Heart left ventricle (tissue), 16 donors: ENCODE measurements at regions not wholly inside any gene's neighbourhood (a gene's known extent, or its start where the extent isn't known, plus 50 kb on each side); places are given as distances from the start of the nearest gene placed in this dataset.

ENCODE experiments used
- ATAC-seq, 4 donors: fragments of 200-7000 bp; cut with Tn5 transposase; one replicate each; pipeline ENCODE4 v1.9.1; 2020 to 2022; ENCODE audit warnings: moderate library complexity in 4 of 4, mild to moderate bottlenecking in 3 of 4, moderate number of reproducible peaks in 1 of 4
- DNase-seq, 5 donors: peaks; one replicate each; pipeline ENCODE4 v3.0.0-alpha.2; 2020
- H3K27ac ChIP-seq, 12 donors: fragments of 200-600 bp; sonication (generic) in 4 of 12; one replicate each; pipeline versions ENCODE4 v1.5.0 to v1.8.0; 2016 to 2022; ENCODE audit warnings: mild to moderate bottlenecking in 2 of 12
- H3K27me3 ChIP-seq, 9 donors: fragments of 200-600 bp; sonication (generic) in 2 of 9; one replicate each; pipeline versions ENCODE4 v1.5.1 to v1.8.0; 2016 to 2022; ENCODE audit warnings: mild to moderate bottlenecking in 3 of 9
- H3K36me3 ChIP-seq, 9 donors: fragments of 200-600 bp; sonication (generic) in 2 of 9; one replicate each; pipeline versions ENCODE4 v1.5.0 to v1.8.0; 2018 to 2022; ENCODE audit warnings: mild to moderate bottlenecking in 2 of 9
- H3K4me1 ChIP-seq, 12 donors: fragments of 200-600 bp; sonication (generic) in 4 of 12; one replicate each; pipeline versions ENCODE4 v1.5.0 to v1.8.0; 2016 to 2022; ENCODE audit warnings: mild to moderate bottlenecking in 3 of 12
- H3K4me3 ChIP-seq, 12 donors: fragments of 200-600 bp; sonication (generic) in 4 of 12; one replicate each; pipeline versions ENCODE4 v1.5.0 to v1.8.0; 2017 to 2022; ENCODE audit warnings: mild to moderate bottlenecking in 9 of 12, moderate library complexity in 4 of 12
- H3K9me3 ChIP-seq, 12 donors: fragments of 200-600 bp; sonication (generic) in 4 of 12; one replicate each; pipeline versions ENCODE4 v1.5.0 to v1.8.0; 2016 to 2022; ENCODE audit warnings: mild to moderate bottlenecking in 1 of 12
- POLR2A ChIP-seq, 2 donors: fragments of 450-650 bp; IDR thresholded peaks; one replicate each; pipeline ENCODE4 v1.6.1; 2017; ENCODE audit warnings: antibody characterized with exemption in 2 of 2, mild to moderate bottlenecking in 2 of 2, moderate library complexity in 2 of 2
- WGBS, 4 donors: extraction: QIAGEN DNeasy Blood & Tissue Kit in 2 of 4; methylation state at CpG; one replicate each; pipeline versions ENCODE4 v1.1.5 to v1.1.7; 2013 to 2018; 5-methylcytosine and 5-hydroxymethylcytosine counted together
- intact Hi-C, 10 donors: fragments of 100-400 bp; cut with DNase I; formaldehyde crosslinking; loops; one replicate each; pipeline versions ENCODE4 v1.11.1 to v1.14.2; 2022
- TF ChIP-seq, protein P1 (sequence below), 12 donors: fragments of 200-600 bp; sonication (generic) in 4 of 12; IDR thresholded peaks; one replicate each; pipeline versions ENCODE4 v1.5.0 to v1.8.0; 2018 to 2022; ENCODE audit warnings: antibody characterized with exemption in 12 of 12, mild to moderate bottlenecking in 5 of 12
- donor health status: ischemic (EF 13 %, LVEDD 7.1; RV severe dilation, severe dysfunction).
- donor health status: healthy with polysubstance abuse.
- donor health status: DM: no; HTN: yes; CAD: no.
- donor health status: DM: no; HTN: no; CAD: no.
- donor health status: ischemic (EF 25% LVEDD 6.9; RV normal size, moderate dysfunction).
- donor health status: ischemic (EF 25% LVEDD 5.7; RV mildly dilated, moderate dysfunction).
- donor health status: healthy.
- donor health status: DM: yes; HTN: yes; CAD: no.
- donor health status: ischemic (EF 35%, LVEDD 5.7; RV mildly dilated, moderate dysfunction).
- donor health status: nonischemic (EF 11% LVEDD 7.7; RV severe dilation, severe dysfunction).
- donor health status: DM: yes; HTN: yes; CAD: no.
- donor health status: PGD.
- donor health status: ischemic (EF 29% LVEDD 5.4; RV normal size, mild dysfunction).
- donor health status: nonischemic (EF 23%, LVEDD 6.1; RV moderate dilation, normal function).

GRCh38 chr4:20615486-20616260 lies 84.6 kb upstream of the PACRGL start:
- ATAC-seq, result no peak
- Histone ChIP-seq H3K27ac (no peak overlapping the region), H3K36me3 (peaks cover 0 to 29% (median 0%) of the 10 kb centered on the region in 9 donors), H3K4me3 (no peak overlapping the region), H3K27me3 (no peaks in the 10 kb centered on the region), H3K9me3 (no peaks in the 10 kb centered on the region), H3K4me1 (peaks cover 0 to 17% (median 0%) of the 10 kb centered on the region in 12 donors)
- intact Hi-C loops, result no loop called here
- no peak for TF ChIP-seq POLR2A (IDR thresholded peaks at IDR 0.05)
- TF ChIP-seq, protein P1, sequence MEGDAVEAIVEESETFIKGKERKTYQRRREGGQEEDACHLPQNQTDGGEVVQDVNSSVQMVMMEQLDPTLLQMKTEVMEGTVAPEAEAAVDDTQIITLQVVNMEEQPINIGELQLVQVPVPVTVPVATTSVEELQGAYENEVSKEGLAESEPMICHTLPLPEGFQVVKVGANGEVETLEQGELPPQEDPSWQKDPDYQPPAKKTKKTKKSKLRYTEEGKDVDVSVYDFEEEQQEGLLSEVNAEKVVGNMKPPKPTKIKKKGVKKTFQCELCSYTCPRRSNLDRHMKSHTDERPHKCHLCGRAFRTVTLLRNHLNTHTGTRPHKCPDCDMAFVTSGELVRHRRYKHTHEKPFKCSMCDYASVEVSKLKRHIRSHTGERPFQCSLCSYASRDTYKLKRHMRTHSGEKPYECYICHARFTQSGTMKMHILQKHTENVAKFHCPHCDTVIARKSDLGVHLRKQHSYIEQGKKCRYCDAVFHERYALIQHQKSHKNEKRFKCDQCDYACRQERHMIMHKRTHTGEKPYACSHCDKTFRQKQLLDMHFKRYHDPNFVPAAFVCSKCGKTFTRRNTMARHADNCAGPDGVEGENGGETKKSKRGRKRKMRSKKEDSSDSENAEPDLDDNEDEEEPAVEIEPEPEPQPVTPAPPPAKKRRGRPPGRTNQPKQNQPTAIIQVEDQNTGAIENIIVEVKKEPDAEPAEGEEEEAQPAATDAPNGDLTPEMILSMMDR (IDR thresholded peaks at IDR 0.05), result no peak
- WGBS, 4 donors, result 77 to 82% (median 80%) methylated on average over 7 of the region's 7 CpGs
- no peak for DNase-seq

DNA sequence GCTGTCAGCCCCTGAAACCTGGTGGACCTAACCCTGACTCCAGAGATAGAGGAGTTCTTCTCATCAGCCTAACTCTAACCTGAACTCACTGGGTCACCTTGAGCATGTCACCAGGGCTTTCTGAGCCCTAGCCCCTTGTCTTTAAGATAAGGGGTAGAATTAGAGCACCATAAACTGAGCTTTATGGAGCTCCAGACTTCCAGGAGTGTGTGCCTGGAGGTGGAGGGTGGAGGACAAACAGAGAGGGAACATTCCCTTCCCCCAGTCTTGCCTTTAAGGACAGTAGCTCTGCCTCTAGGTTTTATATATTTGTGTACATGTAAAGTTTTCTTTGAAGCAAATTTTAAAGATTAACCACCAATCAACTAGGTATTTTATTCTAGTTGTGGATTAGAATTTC lies 83.9 kb upstream of the PACRGL start:
- TF ChIP-seq, protein P1 (IDR thresholded peaks at IDR 0.05), result no peak
- no peak for TF ChIP-seq POLR2A (IDR thresholded peaks at IDR 0.05)
- no peak for ATAC-seq
- DNase-seq, result no peak
- no peak overlapping the region for H3K27ac ChIP-seq
- H3K27me3 ChIP-seq, result no peaks in the 10 kb centered on the region
- peaks cover 0 to 23% (median 0%) of the 10 kb centered on the region in 12 donors for H3K4me1 ChIP-seq
- intact Hi-C loops, result no loop called here
- no peak overlapping the region for H3K4me3 ChIP-seq
- H3K36me3 ChIP-seq, result peaks cover 0 to 29% (median 0%) of the 10 kb centered on the region in 9 donors
- no peaks in the 10 kb centered on the region for H3K9me3 ChIP-seq

- no peaks in the 10 kb centered on the region for H3K9me3 ChIP-seq
- 82 to 93% (median 91%) methylated on average over 3 to 8 of the region's 8 CpGs for WGBS, 4 donors
- H3K27ac ChIP-seq, result no peak overlapping the region
- H3K36me3 ChIP-seq, result peaks cover 0 to 24% (median 0%) of the 10 kb centered on the region in 9 donors
- no peaks in the 10 kb centered on the region for H3K27me3 ChIP-seq
- peaks cover 0 to 29% (median 0%) of the 10 kb centered on the region in 12 donors for H3K4me1 ChIP-seq
- DNase-seq (no peak), ATAC-seq (no peak)
- no peak overlapping the region for H3K4me3 ChIP-seq
- intact Hi-C loops, result no loop called here
- TF ChIP-seq, protein P1 (IDR thresholded peaks at IDR 0.05), result no peak
- no peak for TF ChIP-seq POLR2A (IDR thresholded peaks at IDR 0.05)
Observed at GRCh38 chr4:20616848-20617247, 83.4 kb upstream of the PACRGL start.

DNA sequence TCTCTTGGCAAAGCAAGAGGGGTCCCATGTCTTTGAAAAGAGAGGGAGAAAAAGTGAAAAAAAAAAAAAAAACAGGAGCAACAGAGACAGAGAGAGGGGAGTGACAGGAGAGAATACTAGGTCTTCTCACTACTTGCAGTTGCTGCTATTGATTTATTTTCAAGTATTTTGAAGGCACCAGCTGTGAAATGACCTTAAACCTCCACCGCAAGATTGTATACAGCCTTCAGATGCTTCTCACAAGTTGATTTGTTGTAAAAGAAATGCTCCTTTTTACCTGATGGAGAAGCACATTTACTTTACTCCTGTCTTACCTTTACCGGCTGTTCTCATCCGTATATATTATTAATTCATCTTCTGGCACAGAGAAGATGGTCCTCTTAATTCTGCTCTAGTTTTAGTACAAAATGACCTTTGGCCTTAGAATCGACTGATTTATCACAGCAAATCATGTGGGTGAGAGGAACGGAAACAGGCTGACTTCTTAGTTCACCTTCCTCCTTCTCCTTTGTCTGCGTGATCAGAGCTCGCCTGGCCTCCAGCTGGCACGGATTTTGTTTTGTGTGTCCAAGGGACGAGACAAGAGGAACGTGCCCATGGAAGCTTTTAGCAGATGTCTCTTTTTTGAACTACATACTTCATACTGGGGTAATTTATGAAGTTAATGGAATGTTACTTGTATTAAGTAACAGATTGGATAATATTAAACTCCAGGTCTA lies 82.4 kb upstream of the PACRGL start:
- H3K9me3 ChIP-seq, result no peaks in the 10 kb centered on the region
- peak; percentile 27 to 66 (median 50) for DNase-seq
- peaks cover 0 to 30% (median 0%) of the 10 kb centered on the region in 12 donors for H3K4me1 ChIP-seq
- ATAC-seq, result peak in 3 of 4 donors; percentile 18 to 45 (median 41)
- no peaks in the 10 kb centered on the region for H3K27me3 ChIP-seq
- H3K27ac ChIP-seq, result peak overlapping the region in 1 of 12 donors; percentile 83
- intact Hi-C loops, result no loop called here
- peaks cover 0 to 17% (median 0%) of the 10 kb centered on the region in 9 donors for H3K36me3 ChIP-seq
- 57 to 67% (median 66%) methylated on average over 10 of the region's 10 CpGs for WGBS, 4 donors
- H3K4me3 ChIP-seq, result no peak overlapping the region
- TF ChIP-seq POLR2A (IDR thresholded peaks at IDR 0.05), result no peak
- TF ChIP-seq, protein P1 (IDR thresholded peaks at IDR 0.05), result no peak
